ENCODE measurements at regions not wholly inside any gene's neighbourhood (a gene's known extent, or its start where the extent isn't known, plus 50 kb on each side); places are given as distances from the start of the nearest gene placed in this dataset.

DNA sequence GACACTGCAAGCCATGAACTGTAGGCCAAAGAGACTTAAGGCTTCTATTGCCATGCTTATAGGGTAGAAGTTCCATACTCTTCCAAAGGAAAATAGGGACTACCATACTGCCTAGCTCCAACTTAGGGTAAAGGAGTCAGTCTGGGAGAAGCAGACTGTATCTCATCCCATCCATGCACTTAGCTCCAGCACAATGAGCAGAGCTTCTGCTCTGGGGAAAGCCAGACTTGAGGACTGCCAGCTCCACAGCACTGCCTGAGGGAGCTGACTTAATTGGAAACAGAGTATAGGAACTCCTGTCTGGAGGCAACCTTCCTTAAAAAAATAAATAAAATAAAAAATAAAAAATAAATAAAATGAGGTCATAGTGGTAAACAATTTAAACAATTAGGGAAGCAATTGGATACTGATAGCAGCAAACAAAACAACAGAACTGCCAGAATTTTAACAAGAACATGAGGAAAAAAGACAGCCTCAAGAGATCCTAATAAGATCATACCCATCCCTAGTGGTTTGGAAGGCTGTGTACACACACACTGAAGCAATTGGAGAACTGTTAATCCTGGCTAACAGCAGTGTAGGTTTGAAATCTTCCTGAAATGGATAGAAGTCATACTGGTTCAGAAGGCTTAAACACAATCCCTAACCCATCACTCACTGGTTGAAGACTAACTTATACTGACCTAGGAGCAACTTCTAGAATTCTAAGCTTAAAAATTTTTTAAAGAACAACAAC is 550.1 kb downstream of the TBC1D4 start:
- no peak overlapping the region for H2AFZ ChIP-seq (ENCODE audit: low read length)
- TF ChIP-seq KDM4B (CRISPR knock-in tag; IDR thresholded peaks at IDR 0.05) (no peak), MAFF (IDR thresholded peaks at IDR 0.05; ENCODE audit: low read depth, low read length) (no peak)
- H3K4me2 ChIP-seq (ENCODE audit: low read depth, low read length), result no peak overlapping the region
- no peak for ATAC-seq
- no TSS peak for BruUV-seq (replicated peaks)
- in situ Hi-C loops (cut with HindIII; ENCODE audit: extremely low pct_ligation_motif_present, low pct_unique_long_range_greater_than_20kb) (no loop called here), intact Hi-C loops (cut with micrococcal nuclease; ENCODE audit: unreplicated experiment) (no loop called here)
- no peak overlapping the region for H3K27ac ChIP-seq (ENCODE audit: extremely low read length, insufficient read depth, low read length)
- H4K20me1 ChIP-seq (ENCODE audit: insufficient read depth, low read length), result no peaks in the 10 kb centered on the region
- ChIA-PET CTCF (ENCODE audit: low intra/inter-chr PET ratio, low total read pairs) (no interaction called here), POLR2A (no interaction called here)
- no peak for FAIRE-seq
- no peaks in the 10 kb centered on the region for H3K36me3 ChIP-seq (replicated peaks in 1 of 2; ENCODE audit: control insufficient read depth in 1 of 2, insufficient read depth in 2 of 2, low read length in 2 of 2)
- H3K9me3 ChIP-seq (ENCODE audit: low read length), result no peaks in the 10 kb centered on the region
- H3K9ac ChIP-seq (ENCODE audit: insufficient read depth, low read depth, low read length), result no peak overlapping the region
- no peaks in the 10 kb centered on the region for H3K27me3 ChIP-seq (ENCODE audit: control insufficient read depth in 1 of 2, insufficient read depth in 2 of 2, low read length in 2 of 2)
- H3K79me2 ChIP-seq (ENCODE audit: insufficient read depth, low read length), result no peaks in the 10 kb centered on the region
- H3K4me1 ChIP-seq (ENCODE audit: insufficient read depth, low read length), result no peaks in the 10 kb centered on the region
- H3K4me3 ChIP-seq (replicated peaks in 1 of 3; ENCODE audit: insufficient read depth in 1 of 3, low read depth in 2 of 3, low read length in 3 of 3), result no peak overlapping the region
- DNase-seq (ENCODE audit: low spot score), result no peak

- no peak for DNase-seq (ENCODE audit: low spot score)
These were observed 551.4 kb downstream of the TBC1D4 start for GRCh38 chr13:74930402-74931165.

More at GRCh38 chr13:74930402-74931165, 551.4 kb downstream of the TBC1D4 start:
- no peaks in the 10 kb centered on the region for H3K79me2 ChIP-seq (ENCODE audit: insufficient read depth, low read length)
- no peaks in the 10 kb centered on the region for H3K9me3 ChIP-seq (ENCODE audit: low read length)
- intact Hi-C loops (cut with micrococcal nuclease; ENCODE audit: unreplicated experiment), result no loop called here
- H2AFZ ChIP-seq (ENCODE audit: low read length), result no peak overlapping the region
- H3K36me3 ChIP-seq (replicated peaks in 1 of 2; ENCODE audit: control insufficient read depth in 1 of 2, insufficient read depth in 2 of 2, low read length in 2 of 2), result no peaks in the 10 kb centered on the region
- H3K4me1 ChIP-seq (ENCODE audit: insufficient read depth, low read length), result no peaks in the 10 kb centered on the region
- H3K27me3 ChIP-seq (ENCODE audit: control insufficient read depth in 1 of 2, insufficient read depth in 2 of 2, low read length in 2 of 2), result no peaks in the 10 kb centered on the region
- no peak for ATAC-seq
- no peaks in the 10 kb centered on the region for H4K20me1 ChIP-seq (ENCODE audit: insufficient read depth, low read length)
- ChIA-PET POLR2A (no interaction called here), CTCF (ENCODE audit: low intra/inter-chr PET ratio, low total read pairs) (no interaction called here)
- no peak overlapping the region for H3K27ac ChIP-seq (ENCODE audit: extremely low read length, insufficient read depth, low read length)
- H3K4me3 ChIP-seq (replicated peaks in 1 of 3; ENCODE audit: insufficient read depth in 1 of 3, low read depth in 2 of 3, low read length in 3 of 3), result no peak overlapping the region
- 2% methylated on average over 3 of the region's 3 CpGs for WGBS (ENCODE audit: low lambda C conversion rate)
- H3K9ac ChIP-seq (ENCODE audit: insufficient read depth, low read depth, low read length), result no peak overlapping the region
- BruUV-seq (replicated peaks), result no TSS peak
- TF ChIP-seq HIVEP1 (CRISPR knock-in tag; IDR thresholded peaks at IDR 0.05), result no peak
- no peak for TF ChIP-seq NR2F2 (IDR thresholded peaks at IDR 0.05; ENCODE audit: borderline replicate concordance, low read depth)
- TF ChIP-seq, protein P1, sequence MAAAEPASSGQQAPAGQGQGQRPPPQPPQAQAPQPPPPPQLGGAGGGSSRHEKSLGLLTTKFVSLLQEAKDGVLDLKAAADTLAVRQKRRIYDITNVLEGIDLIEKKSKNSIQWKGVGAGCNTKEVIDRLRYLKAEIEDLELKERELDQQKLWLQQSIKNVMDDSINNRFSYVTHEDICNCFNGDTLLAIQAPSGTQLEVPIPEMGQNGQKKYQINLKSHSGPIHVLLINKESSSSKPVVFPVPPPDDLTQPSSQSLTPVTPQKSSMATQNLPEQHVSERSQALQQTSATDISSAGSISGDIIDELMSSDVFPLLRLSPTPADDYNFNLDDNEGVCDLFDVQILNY (CRISPR knock-in tag; conservative IDR thresholded peaks at IDR 0.05), result no peak
- no peak for TF ChIP-seq ZNF713 (CRISPR knock-in tag; IDR thresholded peaks at IDR 0.05)
- in situ Hi-C loops (cut with HindIII; ENCODE audit: extremely low pct_ligation_motif_present, low pct_unique_long_range_greater_than_20kb), result no loop called here
- FAIRE-seq, result no peak
- no peak overlapping the region for H3K4me2 ChIP-seq (ENCODE audit: low read depth, low read length)
